T-helper 17 cell (primary cell): ENCODE measurements at regions not wholly inside any gene's neighbourhood (a gene's known extent, or its start where the extent isn't known, plus 50 kb on each side); places are given as distances from the start of the nearest gene placed in this dataset.

ENCODE experiments used
- ATAC-seq: fragments of 150-1000 bp; cut with Tn5 transposase; 2 replicates; pipeline ENCODE4 v1.10.0; 2021; ENCODE audit warnings: mild to moderate bottlenecking, moderate library complexity
- DNase-seq, 3 donors: peaks; one replicate each; pipeline versions ENCODE4 v3.0.0 to v3.0.0-alpha.2; 2020 to 2021
- H3K9me3 ChIP-seq: one replicate; pipeline ENCODE4 v1.7.0; 2013; ENCODE audit warnings: low read length, mild to moderate bottlenecking; ENCODE audit not compliant: control insufficient read depth, poor library complexity, severe bottlenecking
- H3K27ac Mint-ChIP-seq: one replicate; pipeline ENCODE4 v1.8.0; 2022; ENCODE audit warnings: mild to moderate bottlenecking, moderate library complexity, mixed read lengths
- H3K27me3 Mint-ChIP-seq: one replicate; pipeline ENCODE4 v1.8.0; 2022; ENCODE audit warnings: mixed read lengths
- H3K36me3 Mint-ChIP-seq: one replicate; pipeline ENCODE4 v1.8.0; 2022; ENCODE audit warnings: low read depth, mixed read lengths
- H3K4me1 Mint-ChIP-seq: one replicate; pipeline ENCODE4 v1.8.0; 2022; ENCODE audit warnings: mild to moderate bottlenecking, mixed read lengths
- H3K4me3 Mint-ChIP-seq: one replicate; pipeline ENCODE4 v1.8.0; 2022; ENCODE audit warnings: mild to moderate bottlenecking, moderate library complexity, mixed read lengths

- Mint-ChIP-seq H3K27ac (no peak overlapping the region), H3K4me3 (no peak overlapping the region), H3K27me3 (peaks cover 9% of the 10 kb centered on the region), H3K4me1 (no peaks in the 10 kb centered on the region), H3K36me3 (no peaks in the 10 kb centered on the region)
- no peak for ATAC-seq
- DNase-seq = no peak
- no peaks in the 10 kb centered on the region for H3K9me3 ChIP-seq
Observed at GRCh38 chr2:53473236-53473635, 294.4 kb upstream of the CHAC2 start.

GRCh38 chr2:53467467-53468180, 300.0 kb upstream of the CHAC2 start:
- Mint-ChIP-seq H3K27ac (no peak overlapping the region), H3K27me3 (peaks cover 4% of the 10 kb centered on the region), H3K4me3 (no peak overlapping the region), H3K36me3 (peaks cover 2% of the 10 kb centered on the region), H3K4me1 (no peaks in the 10 kb centered on the region)
- H3K9me3 ChIP-seq = no peaks in the 10 kb centered on the region
- DNase-seq = no peak
- no peak for ATAC-seq

GRCh38 chr2:53463806-53464726, 303.5 kb upstream of the CHAC2 start:
- H3K4me1 Mint-ChIP-seq = no peaks in the 10 kb centered on the region
- H3K27me3 Mint-ChIP-seq = peaks cover 4% of the 10 kb centered on the region
- H3K9me3 ChIP-seq = no peaks in the 10 kb centered on the region
- H3K36me3 Mint-ChIP-seq = peaks cover 2% of the 10 kb centered on the region
- DNase-seq = no peak
- H3K27ac Mint-ChIP-seq = no peak overlapping the region
- no peak overlapping the region for H3K4me3 Mint-ChIP-seq
- no peak for ATAC-seq

- H3K9me3 ChIP-seq = no peaks in the 10 kb centered on the region
- no peak overlapping the region for H3K4me3 Mint-ChIP-seq
- no peak overlapping the region for H3K27ac Mint-ChIP-seq
- H3K4me1 Mint-ChIP-seq = no peaks in the 10 kb centered on the region
- ATAC-seq (no peak), DNase-seq (no peak)
- no peaks in the 10 kb centered on the region for H3K27me3 Mint-ChIP-seq
- H3K36me3 Mint-ChIP-seq = peaks cover 2% of the 10 kb centered on the region
Observed at GRCh38 chr2:53460937-53461336, 306.7 kb upstream of the CHAC2 start.

GRCh38 chr2:53460347-53460746, 307.3 kb upstream of the CHAC2 start:
- Mint-ChIP-seq H3K27me3 (no peaks in the 10 kb centered on the region), H3K27ac (no peak overlapping the region), H3K4me3 (no peak overlapping the region), H3K36me3 (no peaks in the 10 kb centered on the region), H3K4me1 (no peaks in the 10 kb centered on the region)
- ATAC-seq (no peak), DNase-seq (no peak)
- no peaks in the 10 kb centered on the region for H3K9me3 ChIP-seq

- no peak overlapping the region for H3K4me3 Mint-ChIP-seq
- no peaks in the 10 kb centered on the region for H3K4me1 Mint-ChIP-seq
- no peak overlapping the region for H3K27ac Mint-ChIP-seq
- H3K27me3 Mint-ChIP-seq = no peaks in the 10 kb centered on the region
- DNase-seq (no peak), ATAC-seq (no peak)
- H3K36me3 Mint-ChIP-seq = no peaks in the 10 kb centered on the region
- no peaks in the 10 kb centered on the region for H3K9me3 ChIP-seq
Observed at GRCh38 chr2:53455094-53455493, 312.5 kb upstream of the CHAC2 start.

- DNase-seq = no peak
- H3K27me3 Mint-ChIP-seq = no peaks in the 10 kb centered on the region
- no peak overlapping the region for H3K4me3 Mint-ChIP-seq
- H3K9me3 ChIP-seq = no peaks in the 10 kb centered on the region
- no peak for ATAC-seq
- H3K27ac Mint-ChIP-seq = no peak overlapping the region
- no peaks in the 10 kb centered on the region for H3K36me3 Mint-ChIP-seq
- H3K4me1 Mint-ChIP-seq = no peaks in the 10 kb centered on the region
Observed at GRCh38 chr2:53452957-53453748, 314.5 kb upstream of the CHAC2 start.

- no peak for DNase-seq
- no peak for ATAC-seq
- no peaks in the 10 kb centered on the region for H3K4me1 Mint-ChIP-seq
- H3K27ac Mint-ChIP-seq = no peak overlapping the region
- no peaks in the 10 kb centered on the region for H3K9me3 ChIP-seq
- no peak overlapping the region for H3K4me3 Mint-ChIP-seq
- no peaks in the 10 kb centered on the region for H3K36me3 Mint-ChIP-seq
- H3K27me3 Mint-ChIP-seq = peaks cover 6% of the 10 kb centered on the region
Observed at GRCh38 chr2:53452400-53452799, 315.2 kb upstream of the CHAC2 start.

- H3K36me3 Mint-ChIP-seq = no peaks in the 10 kb centered on the region
- peaks cover 8% of the 10 kb centered on the region for H3K27me3 Mint-ChIP-seq
- no peak overlapping the region for H3K4me3 Mint-ChIP-seq
- DNase-seq = no peak
- no peak overlapping the region for H3K27ac Mint-ChIP-seq
- no peak for ATAC-seq
- no peaks in the 10 kb centered on the region for H3K4me1 Mint-ChIP-seq
- H3K9me3 ChIP-seq = no peaks in the 10 kb centered on the region
Observed at GRCh38 chr2:53450923-53451322, 316.7 kb upstream of the CHAC2 start.

- Mint-ChIP-seq H3K4me1 (no peaks in the 10 kb centered on the region), H3K27me3 (peaks cover 18% of the 10 kb centered on the region), H3K4me3 (no peak overlapping the region), H3K36me3 (no peaks in the 10 kb centered on the region), H3K27ac (no peak overlapping the region)
- DNase-seq = no peak
- no peaks in the 10 kb centered on the region for H3K9me3 ChIP-seq
- ATAC-seq = no peak
Observed at GRCh38 chr2:53448591-53448990, 319.0 kb upstream of the CHAC2 start.

- DNase-seq (no peak), ATAC-seq (no peak)
- Mint-ChIP-seq H3K27me3 (peaks cover 18% of the 10 kb centered on the region), H3K4me3 (no peak overlapping the region), H3K36me3 (no peaks in the 10 kb centered on the region), H3K27ac (no peak overlapping the region), H3K4me1 (no peaks in the 10 kb centered on the region)
- no peaks in the 10 kb centered on the region for H3K9me3 ChIP-seq
Observed at GRCh38 chr2:53448086-53448485, 319.5 kb upstream of the CHAC2 start.

GRCh38 chr2:53445383-53446070, 322.1 kb upstream of the CHAC2 start:
- Mint-ChIP-seq H3K27ac (no peak overlapping the region), H3K36me3 (no peaks in the 10 kb centered on the region), H3K4me3 (no peak overlapping the region), H3K4me1 (no peaks in the 10 kb centered on the region), H3K27me3 (peaks cover 24% of the 10 kb centered on the region)
- no peaks in the 10 kb centered on the region for H3K9me3 ChIP-seq
- ATAC-seq (no peak), DNase-seq (no peak)

GRCh38 chr2:53442783-53443182, 324.8 kb upstream of the CHAC2 start:
- H3K36me3 Mint-ChIP-seq = no peaks in the 10 kb centered on the region
- ATAC-seq (no peak), DNase-seq (no peak)

More at GRCh38 chr2:53442783-53443182, 324.8 kb upstream of the CHAC2 start:
- Mint-ChIP-seq H3K27ac (peak overlapping the region; percentile 51), H3K4me3 (no peak overlapping the region), H3K27me3 (peaks cover 22% of the 10 kb centered on the region), H3K4me1 (no peaks in the 10 kb centered on the region)
- no peaks in the 10 kb centered on the region for H3K9me3 ChIP-seq
